Muscle of back (tissue), 3 donors: ENCODE measurements at regions not wholly inside any gene's neighbourhood (a gene's known extent, or its start where the extent isn't known, plus 50 kb on each side); places are given as distances from the start of the nearest gene placed in this dataset.

Source experiments
- DNase-seq, 3 donors: peaks; one replicate each; pipeline versions ENCODE4 v3.0.0 to v3.0.0-alpha.2; 2013

- no peak for DNase-seq
Observed at GRCh38 chr9:27750566-27750965, 177.3 kb upstream of the C9orf72 start.

- DNase-seq, result no peak
Observed at GRCh38 chr9:27752069-27752468, 178.8 kb upstream of the C9orf72 start.

DNA sequence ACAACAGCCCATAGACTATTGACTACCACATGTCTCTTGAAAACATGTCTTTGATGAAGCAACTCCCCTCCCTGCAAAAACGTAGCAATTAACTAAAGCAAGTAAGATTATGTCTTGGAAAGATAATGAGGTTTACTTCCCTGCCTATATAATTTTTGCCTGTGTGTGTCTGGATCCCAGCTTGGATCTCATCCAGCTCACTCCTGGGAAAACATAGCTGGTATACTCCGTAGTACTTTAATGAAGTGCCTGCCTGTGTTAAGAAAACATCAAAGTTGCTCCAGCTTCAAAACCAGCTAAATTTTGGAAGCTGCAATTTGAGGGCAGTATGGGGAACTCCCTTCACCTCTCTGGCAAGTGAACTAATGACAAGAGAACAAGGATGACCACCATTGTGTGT is 182.6 kb upstream of the C9orf72 start:
- no peak for DNase-seq

DNA sequence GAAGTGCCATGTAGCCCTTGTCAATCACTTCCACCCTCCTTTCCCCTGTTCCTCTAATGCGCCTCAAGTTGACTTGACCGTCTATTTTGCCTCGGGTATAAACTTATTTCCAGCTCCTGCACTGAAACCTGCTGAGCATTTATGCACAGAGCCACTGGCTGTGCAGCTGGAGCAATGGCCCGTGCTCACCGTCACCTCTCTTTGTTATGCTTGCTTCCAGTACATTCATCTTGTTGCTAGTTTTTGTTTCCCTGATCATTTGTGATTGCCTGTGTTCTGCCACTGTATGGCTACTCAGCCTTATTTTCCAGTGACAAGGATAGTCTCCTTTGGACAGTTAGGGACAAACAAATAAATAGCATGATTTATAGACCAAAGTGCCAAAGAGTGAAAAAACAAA is 183.1 kb upstream of the C9orf72 start:
- no peak for DNase-seq

GRCh38 chr9:27763831-27764230 is 190.6 kb upstream of the C9orf72 start:
- no peak for DNase-seq

DNA sequence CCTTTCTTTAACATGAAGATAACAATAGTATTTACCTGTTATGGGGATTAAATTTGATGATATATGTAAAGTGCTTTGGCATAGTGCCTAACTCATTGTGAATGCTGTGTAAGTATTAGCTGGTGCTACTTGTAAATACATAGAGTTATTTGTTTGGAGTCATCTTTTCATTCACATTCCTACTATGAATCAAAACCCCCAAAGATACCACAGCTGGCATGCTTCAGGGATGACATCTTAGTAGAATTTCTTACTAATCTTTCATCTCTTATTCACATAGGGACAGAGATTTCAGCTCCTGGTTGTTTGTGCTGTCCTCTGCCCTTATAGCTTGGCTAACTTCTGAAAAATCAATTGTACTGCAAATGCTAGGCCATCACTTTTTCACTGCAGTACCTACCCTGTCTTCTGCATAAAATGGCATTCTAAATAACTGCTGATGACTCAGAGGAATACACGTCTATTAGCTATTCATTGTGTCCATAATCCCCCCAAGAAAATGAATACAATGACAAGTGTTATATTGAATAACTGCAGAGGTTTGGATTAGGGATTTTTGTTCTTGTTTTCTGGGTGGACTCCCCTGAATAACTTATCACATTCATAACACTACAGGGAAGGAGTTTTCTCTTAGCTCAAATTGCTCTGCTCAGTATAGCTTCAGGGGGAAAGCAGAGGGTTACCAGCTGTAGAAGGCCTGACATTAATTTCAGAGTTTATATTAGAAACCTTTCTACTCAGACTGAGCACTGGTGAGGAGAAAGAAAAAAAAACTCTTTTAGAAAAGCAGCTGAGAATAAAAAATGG is 192.2 kb upstream of the C9orf72 start:
- no peak for DNase-seq

DNA sequence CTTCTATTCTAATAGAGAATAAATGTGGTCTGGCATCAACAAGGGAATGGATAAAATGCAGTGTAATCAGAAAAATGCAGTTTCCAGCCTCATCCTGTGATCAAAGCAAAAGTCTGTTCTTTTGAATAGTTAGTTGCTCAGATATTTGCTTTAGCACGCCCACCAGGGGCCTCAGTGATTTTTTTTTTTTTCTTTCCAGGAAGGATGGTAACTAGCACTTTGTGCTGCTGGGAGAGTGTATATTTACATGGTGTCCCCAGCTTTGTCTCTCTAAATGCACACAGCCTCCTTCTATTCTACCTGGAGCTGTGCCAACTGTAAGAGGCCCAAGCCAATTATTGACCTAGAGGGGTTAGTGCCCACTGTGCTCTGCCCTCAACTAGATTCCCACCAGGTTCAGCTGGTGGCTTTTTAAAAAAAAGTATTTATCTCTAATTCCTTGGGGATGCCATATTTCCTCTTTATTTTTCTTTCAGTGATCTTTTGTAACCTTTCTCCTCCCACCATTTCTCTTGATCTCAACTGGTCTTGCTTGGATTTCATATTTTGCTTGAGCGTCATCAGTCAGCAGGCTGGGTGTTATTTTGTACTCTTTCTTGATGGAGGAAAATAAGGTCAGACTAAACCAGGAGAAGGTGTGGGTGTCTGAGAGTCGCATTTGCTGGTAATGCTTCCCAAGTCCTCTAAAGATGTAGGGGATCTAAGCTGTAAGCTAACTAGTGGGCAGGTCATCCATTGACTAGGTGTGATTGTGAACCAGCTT is 193.0 kb upstream of the C9orf72 start:
- DNase-seq, result peak in 2 of 3 donors; percentile 10 to 30

DNA sequence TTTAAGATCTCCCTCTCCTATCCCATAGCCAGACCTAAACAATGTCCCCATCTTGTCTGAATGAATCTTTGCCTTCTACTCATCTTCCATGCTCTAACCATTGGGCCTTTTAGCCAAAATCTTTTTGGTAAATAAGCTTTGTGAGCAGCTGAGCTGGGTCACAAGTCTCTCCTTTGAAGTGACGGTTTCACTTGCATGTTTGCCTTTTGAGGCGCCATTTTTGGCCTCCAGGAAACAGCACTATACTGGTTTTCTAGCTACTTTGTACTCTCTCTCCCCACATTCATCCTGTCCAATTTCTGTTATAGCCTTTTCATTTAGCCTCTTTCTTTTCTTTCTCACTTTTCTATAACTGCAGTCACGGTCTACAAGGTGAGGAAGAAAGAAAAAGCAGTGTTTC is 195.5 kb upstream of the C9orf72 start:
- DNase-seq, result no peak

GRCh38 chr9:27770541-27770940 is 197.3 kb upstream of the C9orf72 start:
- no peak for DNase-seq

DNA sequence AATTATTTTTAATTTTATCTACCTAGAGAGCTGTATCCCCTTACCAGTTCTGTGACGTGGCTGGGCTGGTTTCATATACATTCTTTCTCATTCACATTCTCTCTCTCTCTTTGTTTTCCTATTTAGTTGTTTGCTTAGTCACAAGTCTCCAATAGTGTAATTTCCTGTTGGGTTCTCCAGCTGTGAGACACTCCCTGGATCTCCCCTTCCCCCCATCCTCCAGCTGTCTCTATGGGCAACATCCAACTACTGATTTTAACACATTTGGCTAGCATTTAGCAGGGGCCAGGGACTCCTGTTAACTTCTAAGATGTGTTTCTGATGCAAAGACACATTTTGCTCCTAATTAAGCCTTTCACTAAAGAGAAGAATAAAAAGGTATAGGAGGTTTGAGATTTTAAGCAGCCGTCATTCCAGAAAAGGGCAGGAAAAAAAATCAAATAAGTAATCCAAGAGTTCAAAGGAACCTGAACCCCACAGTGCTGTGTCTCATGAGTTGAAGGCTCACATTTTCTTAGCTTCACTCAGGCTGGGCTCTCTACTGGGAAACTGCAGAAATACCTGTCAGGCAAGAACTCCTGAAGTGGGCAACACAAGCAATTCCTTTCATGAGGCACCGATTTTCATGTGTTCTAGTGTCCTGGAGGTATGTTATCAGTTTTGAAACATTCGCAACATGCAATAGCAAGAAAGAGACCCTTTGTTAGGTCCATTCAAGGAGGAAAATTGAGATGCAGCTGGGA is 198.7 kb upstream of the C9orf72 start:
- peak; percentile 31 to 80 (median 67) for DNase-seq

- no peak for DNase-seq
Observed at GRCh38 chr9:27784847-27785713, 211.8 kb upstream of the C9orf72 start.

DNA sequence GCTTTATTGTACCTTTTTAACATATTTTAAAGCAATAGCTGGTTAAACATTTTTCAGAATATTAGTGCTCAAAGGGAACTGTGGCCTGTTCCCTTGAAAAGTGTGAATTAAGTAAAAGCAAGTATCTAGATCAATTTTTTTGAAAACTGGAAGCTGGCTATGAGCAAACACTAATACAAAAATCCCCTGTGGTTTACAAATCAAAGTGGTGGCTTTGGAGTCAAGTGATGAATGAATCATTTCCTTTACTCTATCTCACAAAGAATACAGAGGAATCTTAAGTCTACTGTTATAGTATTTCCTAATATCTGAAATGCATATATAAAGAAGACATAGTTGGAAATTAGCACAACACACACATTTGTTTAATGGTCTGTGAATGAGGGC is 212.4 kb upstream of the C9orf72 start:
- DNase-seq, result no peak

DNA sequence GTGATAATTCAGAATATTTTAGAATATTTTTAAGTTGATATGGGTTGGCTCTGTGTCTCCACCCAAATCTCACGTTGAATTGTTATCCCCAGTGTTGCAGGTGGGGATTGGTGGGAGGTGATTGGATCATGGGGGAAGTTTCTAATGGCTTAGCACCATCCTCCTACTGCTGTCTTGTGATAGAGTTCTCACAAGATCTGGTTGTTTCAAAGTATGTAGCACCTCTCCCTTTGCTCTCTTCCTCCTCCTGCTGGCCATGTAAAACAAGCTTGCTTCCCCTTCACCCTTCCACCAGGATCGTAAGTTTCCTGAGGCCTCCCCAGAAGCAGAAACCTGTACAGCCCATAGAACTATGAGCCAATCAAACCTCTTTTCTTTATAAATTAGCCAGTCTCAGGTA is 214.6 kb upstream of the C9orf72 start:
- DNase-seq, result no peak

GRCh38 chr9:27791311-27791710 is 218.0 kb upstream of the C9orf72 start:
- no peak for DNase-seq

DNA sequence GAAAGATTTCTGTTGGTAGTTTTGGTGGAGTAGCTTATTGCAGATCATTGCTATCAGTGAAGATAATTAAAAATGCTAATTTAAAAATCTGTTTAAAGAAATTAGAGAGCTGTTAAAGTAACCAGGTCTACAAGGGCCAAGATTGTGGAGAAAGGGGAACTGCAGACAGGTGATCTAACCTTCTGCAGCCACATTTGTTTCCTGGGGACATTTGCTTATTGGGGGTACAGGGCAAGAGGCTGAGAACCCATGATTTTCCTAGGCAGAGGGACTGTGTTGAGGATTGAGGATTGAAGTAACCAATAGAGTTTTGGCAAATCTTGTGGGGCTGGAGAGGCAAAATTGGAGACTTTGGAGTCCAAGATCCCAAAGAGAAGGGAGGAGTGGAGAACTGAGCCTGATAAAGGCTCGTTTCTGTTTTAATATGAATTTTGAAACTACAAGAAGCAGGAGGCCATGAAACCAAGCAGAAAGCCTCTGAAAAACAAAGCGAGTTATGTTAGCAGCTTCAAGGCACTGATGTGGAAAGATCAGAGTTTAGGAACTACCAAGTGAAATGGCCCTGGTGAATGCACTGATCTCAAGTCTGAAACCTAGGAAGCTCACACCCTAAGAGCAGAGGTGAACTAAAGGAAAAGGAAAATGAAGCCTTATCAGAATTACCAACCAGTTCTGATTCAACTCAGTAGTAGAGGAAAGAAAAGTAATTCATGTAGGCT is 219.8 kb upstream of the C9orf72 start:
- no peak for DNase-seq

DNA sequence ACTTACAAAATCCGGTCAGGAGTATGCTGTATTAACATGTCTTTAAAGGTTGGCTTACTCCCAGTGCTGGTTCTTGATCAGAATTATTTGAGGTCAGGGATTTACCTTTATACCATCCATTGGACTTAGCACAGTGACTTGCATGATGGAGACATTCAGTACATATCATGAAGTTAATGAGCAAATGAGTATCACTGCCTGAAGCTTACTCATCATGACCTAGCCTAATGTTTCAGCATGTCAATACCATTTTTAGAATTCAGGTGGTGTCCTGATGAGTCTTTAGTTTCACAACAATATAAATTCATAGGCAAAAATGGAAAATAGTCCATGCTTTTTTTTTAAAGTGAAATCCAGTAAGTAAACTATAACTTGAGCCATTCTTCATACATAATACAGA is 226.0 kb upstream of the C9orf72 start:
- no peak for DNase-seq

GRCh38 chr9:27800159-27800558 is 226.9 kb upstream of the C9orf72 start:
- no peak for DNase-seq

DNA sequence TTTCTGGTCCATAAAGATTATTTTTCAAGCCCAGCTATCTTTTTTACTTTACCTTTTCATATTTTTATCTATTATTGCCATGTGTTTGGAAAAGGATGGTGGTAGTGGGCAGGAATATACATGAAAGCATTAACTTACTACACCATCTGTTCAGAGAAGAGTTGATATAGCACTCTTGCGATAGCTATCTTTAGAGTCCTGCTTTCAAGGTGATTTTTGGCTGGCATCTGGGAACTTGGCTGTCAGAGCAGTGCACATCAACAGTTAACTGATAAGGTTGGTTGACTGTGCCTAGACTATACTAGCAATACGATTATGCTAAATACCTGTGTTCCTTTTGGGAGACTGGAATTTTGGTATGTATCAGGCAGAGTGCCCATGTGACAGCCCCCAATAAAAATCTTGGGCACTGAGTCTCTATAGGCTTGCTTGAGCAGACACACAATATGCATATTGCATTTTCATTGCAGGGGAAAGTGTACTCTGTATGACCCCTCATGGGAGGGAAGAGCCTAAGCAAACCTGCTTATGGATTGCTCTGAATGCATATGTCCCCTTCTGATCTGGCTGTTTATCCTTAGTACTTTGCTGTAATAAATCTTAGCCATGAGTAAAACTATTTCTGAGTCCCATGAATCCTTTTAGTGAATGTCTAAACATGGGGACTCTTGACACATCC is 227.6 kb upstream of the C9orf72 start:
- no peak for DNase-seq

DNA sequence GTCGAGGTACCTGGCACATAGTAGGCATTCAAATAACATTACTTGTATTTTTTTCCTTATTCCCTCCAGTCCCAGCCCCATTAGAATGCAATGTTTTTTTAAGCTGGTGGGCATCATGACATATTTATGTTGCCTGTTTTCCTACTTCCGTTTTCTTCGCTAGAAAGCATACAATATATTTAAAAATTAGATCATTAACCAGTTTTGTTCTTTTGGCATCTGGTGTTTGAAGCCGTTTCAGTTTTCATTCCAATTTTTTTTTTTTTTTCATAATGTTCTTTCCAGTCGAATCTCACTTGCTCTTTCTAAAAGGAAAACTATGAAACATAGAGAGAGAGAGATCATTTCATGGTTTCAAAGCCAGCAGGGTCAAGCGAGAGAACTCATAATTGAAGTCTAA is 228.3 kb upstream of the C9orf72 start:
- no peak for DNase-seq

DNA sequence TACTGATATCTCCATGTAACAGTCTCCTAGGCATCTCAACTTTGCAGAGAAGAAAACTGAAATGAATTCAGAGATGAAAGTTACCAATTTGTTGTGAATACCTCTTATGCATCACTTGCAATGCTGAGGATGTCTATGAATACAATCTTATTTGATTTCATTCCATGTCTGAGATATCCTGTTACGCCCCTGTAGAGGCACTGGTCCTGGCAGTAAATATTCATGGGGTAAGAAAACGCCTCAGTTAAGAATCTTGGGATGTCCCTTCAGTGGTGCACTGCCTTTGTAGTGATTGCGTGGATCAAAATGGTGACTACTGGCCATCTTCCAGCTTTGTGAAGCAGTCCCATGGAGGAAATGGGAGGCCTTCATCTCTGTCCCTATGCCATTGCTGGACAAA is 229.1 kb upstream of the C9orf72 start:
- no peak for DNase-seq
